ENCODE measurements at regions not wholly inside any gene's neighbourhood (a gene's known extent, or its start where the extent isn't known, plus 50 kb on each side); places are given as distances from the start of the nearest gene placed in this dataset.

DNA sequence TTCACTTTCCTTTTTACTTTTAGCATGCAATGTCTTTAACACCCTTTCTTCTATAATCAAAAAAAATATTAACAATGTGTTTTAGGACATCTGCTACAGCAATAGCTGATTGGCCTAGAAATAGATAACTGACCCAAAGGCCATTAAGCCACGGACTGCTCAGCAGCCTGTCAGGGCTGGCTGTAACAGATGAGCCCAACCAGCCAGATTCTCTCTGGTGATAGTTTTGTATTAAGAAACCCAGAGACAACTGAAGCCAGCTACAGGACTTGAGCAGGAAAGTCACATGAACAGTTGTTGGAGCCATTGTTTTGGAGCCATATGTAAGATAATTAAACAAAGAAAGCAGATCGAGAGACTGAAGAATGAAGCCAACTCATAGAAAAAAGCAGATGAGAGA is 80.3 kb downstream of the DDIT4L start:
- no peak overlapping the region for H3K4me3 ChIP-seq
- H3K9me3 ChIP-seq, result no peaks in the 10 kb centered on the region
- no peak for DNase-seq (ENCODE audit: low spot score)
- no peak overlapping the region for H3K27ac ChIP-seq
- TF ChIP-seq, protein P1, sequence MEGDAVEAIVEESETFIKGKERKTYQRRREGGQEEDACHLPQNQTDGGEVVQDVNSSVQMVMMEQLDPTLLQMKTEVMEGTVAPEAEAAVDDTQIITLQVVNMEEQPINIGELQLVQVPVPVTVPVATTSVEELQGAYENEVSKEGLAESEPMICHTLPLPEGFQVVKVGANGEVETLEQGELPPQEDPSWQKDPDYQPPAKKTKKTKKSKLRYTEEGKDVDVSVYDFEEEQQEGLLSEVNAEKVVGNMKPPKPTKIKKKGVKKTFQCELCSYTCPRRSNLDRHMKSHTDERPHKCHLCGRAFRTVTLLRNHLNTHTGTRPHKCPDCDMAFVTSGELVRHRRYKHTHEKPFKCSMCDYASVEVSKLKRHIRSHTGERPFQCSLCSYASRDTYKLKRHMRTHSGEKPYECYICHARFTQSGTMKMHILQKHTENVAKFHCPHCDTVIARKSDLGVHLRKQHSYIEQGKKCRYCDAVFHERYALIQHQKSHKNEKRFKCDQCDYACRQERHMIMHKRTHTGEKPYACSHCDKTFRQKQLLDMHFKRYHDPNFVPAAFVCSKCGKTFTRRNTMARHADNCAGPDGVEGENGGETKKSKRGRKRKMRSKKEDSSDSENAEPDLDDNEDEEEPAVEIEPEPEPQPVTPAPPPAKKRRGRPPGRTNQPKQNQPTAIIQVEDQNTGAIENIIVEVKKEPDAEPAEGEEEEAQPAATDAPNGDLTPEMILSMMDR (IDR thresholded peaks at IDR 0.05), result no peak
- H3K36me3 ChIP-seq, result no peaks in the 10 kb centered on the region
- no peaks in the 10 kb centered on the region for H3K27me3 ChIP-seq (replicated peaks; ENCODE audit: insufficient read depth)
- ATAC-seq (ENCODE audit: insufficient number of reproducible peaks, low FRiP score, low read depth), result no peak
- no peaks in the 10 kb centered on the region for H3K4me1 ChIP-seq (ENCODE audit: control insufficient read depth in 1 of 2, low read depth in 2 of 2)

DNA sequence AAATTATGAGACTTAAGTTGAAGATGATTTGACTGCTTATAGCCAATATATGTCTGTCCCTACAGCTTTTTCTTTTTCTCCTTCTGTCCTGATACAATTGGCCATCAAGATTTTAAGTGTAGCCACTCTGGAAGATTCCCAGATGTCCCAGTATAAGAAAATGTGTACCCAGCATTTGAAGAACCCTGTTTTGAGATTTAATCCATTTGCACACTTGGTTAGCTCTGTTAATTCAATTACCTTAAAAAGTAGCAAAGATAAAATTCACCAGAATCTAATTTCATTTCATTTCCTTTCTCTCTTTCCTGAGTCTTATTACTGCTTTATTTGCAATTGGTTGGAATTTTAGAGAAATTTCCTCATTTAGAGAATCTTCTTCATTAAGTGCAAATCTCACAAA is 81.4 kb downstream of the DDIT4L start:
- DNase-seq (ENCODE audit: low spot score), result no peak
- H3K36me3 ChIP-seq, result no peaks in the 10 kb centered on the region
- TF ChIP-seq, protein P1 (IDR thresholded peaks at IDR 0.05), result no peak
- H3K27me3 ChIP-seq (replicated peaks; ENCODE audit: insufficient read depth), result no peaks in the 10 kb centered on the region
- H3K4me3 ChIP-seq, result no peak overlapping the region
- H3K9me3 ChIP-seq, result no peaks in the 10 kb centered on the region
- no peak for ATAC-seq (ENCODE audit: insufficient number of reproducible peaks, low FRiP score, low read depth)
- no peak overlapping the region for H3K27ac ChIP-seq
- no peaks in the 10 kb centered on the region for H3K4me1 ChIP-seq (ENCODE audit: control insufficient read depth in 1 of 2, low read depth in 2 of 2)

DNA sequence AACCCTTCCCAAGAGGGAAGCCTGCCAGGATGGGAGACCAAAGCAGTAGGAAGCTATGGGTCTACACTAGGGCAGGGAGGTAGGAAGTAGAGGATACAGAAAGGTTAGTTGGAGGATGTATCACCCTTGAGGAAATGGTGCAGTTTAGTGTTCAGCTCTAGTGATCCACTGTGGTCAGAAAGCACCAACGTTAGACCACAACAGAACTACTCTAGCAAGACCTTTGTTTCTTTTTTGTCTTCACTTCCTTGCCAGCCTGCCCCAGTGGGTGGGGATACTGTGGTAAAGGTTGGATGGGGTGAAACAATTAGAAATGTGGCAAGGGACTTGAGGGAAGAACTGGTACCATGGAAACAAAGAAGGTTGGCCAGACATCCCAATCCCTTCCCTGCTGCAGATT is 83.3 kb downstream of the DDIT4L start:
- H3K27me3 ChIP-seq (replicated peaks; ENCODE audit: insufficient read depth), result no peaks in the 10 kb centered on the region
- no peak overlapping the region for H3K4me3 ChIP-seq
- H3K36me3 ChIP-seq, result no peaks in the 10 kb centered on the region
- H3K4me1 ChIP-seq (ENCODE audit: control insufficient read depth in 1 of 2, low read depth in 2 of 2), result no peaks in the 10 kb centered on the region
- TF ChIP-seq, protein P1 (IDR thresholded peaks at IDR 0.05), result no peak
- ATAC-seq (ENCODE audit: insufficient number of reproducible peaks, low FRiP score, low read depth) (no peak), DNase-seq (ENCODE audit: low spot score) (no peak)
- H3K9me3 ChIP-seq, result no peaks in the 10 kb centered on the region
- no peak overlapping the region for H3K27ac ChIP-seq

DNA sequence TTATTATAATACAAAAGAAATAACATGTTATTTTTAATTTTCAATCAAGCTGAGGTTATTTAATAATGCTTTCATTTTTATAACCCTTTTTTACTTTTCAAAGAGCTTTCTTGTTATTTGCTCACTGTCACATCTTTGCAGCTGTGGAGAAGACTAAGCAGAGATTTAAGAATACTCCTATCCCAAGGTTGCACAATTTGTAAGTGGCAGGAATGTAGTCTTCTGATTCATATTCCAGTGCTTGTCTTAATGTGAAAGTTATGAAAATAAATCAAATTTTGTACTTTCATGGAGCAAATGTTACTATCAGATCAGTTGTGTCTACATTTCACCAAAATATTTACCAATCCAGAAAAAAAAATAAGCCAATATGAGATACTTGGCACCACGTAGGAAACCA is 86.6 kb downstream of the DDIT4L start:
- TF ChIP-seq, protein P1 (IDR thresholded peaks at IDR 0.05), result no peak
- Histone ChIP-seq H3K4me3 (no peak overlapping the region), H3K36me3 (no peaks in the 10 kb centered on the region), H3K27ac (no peak overlapping the region), H3K4me1 (ENCODE audit: control insufficient read depth in 1 of 2, low read depth in 2 of 2) (no peaks in the 10 kb centered on the region), H3K27me3 (replicated peaks; ENCODE audit: insufficient read depth) (no peaks in the 10 kb centered on the region), H3K9me3 (no peaks in the 10 kb centered on the region)
- DNase-seq (ENCODE audit: low spot score) (no peak), ATAC-seq (ENCODE audit: insufficient number of reproducible peaks, low FRiP score, low read depth) (no peak)

DNA sequence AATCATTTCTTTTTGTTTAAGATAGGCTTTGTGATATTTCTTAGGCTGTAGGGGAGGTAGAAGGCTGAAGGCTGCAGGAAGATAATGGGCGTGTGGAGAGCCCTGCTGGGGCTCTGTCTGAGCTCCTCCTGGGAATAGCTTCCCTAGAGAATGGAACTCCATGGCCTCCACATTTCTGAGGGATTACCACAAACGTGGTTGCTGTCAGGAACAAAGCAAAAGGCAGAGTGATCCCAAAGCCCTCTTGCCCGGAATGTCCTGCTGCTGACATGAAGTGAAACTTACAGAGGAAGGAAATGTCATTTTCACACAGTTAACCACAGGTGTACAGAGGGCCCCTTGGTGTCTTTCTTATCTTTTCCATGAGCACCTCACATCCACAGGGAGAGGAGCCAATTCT is 89.3 kb downstream of the DDIT4L start:
- no peak overlapping the region for H3K27ac ChIP-seq
- TF ChIP-seq, protein P1 (IDR thresholded peaks at IDR 0.05), result no peak
- no peak for ATAC-seq (ENCODE audit: insufficient number of reproducible peaks, low FRiP score, low read depth)

More for the DNA sequence above, 89.3 kb downstream of the DDIT4L start:
- H3K27me3 ChIP-seq (replicated peaks; ENCODE audit: insufficient read depth), result no peaks in the 10 kb centered on the region
- H3K9me3 ChIP-seq, result no peaks in the 10 kb centered on the region
- no peaks in the 10 kb centered on the region for H3K36me3 ChIP-seq
- no peak for DNase-seq (ENCODE audit: low spot score)
- no peak overlapping the region for H3K4me3 ChIP-seq
- peaks cover 0 to 6% of the 10 kb centered on the region in 2 donors for H3K4me1 ChIP-seq (ENCODE audit: control insufficient read depth in 1 of 2, low read depth in 2 of 2)

All from thoracic aorta (tissue), 2 donors.